ENCODE measurements at regions not wholly inside any gene's neighbourhood (a gene's known extent, or its start where the extent isn't known, plus 50 kb on each side); places are given as distances from the start of the nearest gene placed in this dataset.

GRCh38 chr3:141677701-141678100, 60.4 kb upstream of the RNF7 start:
- TF ChIP-seq, protein P1, sequence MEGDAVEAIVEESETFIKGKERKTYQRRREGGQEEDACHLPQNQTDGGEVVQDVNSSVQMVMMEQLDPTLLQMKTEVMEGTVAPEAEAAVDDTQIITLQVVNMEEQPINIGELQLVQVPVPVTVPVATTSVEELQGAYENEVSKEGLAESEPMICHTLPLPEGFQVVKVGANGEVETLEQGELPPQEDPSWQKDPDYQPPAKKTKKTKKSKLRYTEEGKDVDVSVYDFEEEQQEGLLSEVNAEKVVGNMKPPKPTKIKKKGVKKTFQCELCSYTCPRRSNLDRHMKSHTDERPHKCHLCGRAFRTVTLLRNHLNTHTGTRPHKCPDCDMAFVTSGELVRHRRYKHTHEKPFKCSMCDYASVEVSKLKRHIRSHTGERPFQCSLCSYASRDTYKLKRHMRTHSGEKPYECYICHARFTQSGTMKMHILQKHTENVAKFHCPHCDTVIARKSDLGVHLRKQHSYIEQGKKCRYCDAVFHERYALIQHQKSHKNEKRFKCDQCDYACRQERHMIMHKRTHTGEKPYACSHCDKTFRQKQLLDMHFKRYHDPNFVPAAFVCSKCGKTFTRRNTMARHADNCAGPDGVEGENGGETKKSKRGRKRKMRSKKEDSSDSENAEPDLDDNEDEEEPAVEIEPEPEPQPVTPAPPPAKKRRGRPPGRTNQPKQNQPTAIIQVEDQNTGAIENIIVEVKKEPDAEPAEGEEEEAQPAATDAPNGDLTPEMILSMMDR (conservative IDR thresholded peaks at IDR 0.05; ENCODE audit: low read length): no peak
- no peak for TF ChIP-seq EZH2phosphoT487 (IDR thresholded peaks at IDR 0.05; ENCODE audit: borderline replicate concordance, low read depth, low read length)

Data from OCI-LY7 (cell line).